ENCODE measurements at regions not wholly inside any gene's neighbourhood (a gene's known extent, or its start where the extent isn't known, plus 50 kb on each side); places are given as distances from the start of the nearest gene placed in this dataset.

DNA sequence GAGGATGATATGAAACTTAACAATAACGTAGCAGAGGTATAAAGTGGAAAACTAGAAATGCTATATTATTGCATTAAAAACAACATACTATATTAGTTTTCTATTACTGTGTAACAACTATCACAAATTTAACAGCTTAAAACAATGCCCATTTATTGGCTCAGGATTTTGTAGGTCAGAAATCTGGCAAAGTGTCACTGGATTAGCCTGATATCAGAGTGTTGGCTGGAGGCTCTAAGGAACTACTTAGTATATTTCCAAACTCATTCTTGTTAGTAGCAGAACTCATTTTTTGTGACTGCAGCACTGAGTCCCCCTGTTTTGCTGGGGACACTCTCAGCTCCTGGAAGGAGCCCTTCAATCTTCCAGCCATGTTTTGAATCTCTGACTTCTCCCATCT is 306.8 kb downstream of the ETV1 start:
- TF ChIP-seq FOXK2 (IDR thresholded peaks at IDR 0.05) (no peak), ARNT (IDR thresholded peaks at IDR 0.05) (no peak), NFRKB (IDR thresholded peaks at IDR 0.05) (no peak), SUZ12 (IDR thresholded peaks at IDR 0.05) (no peak), SP1 (IDR thresholded peaks at IDR 0.05) (no peak), FOXM1 (IDR thresholded peaks at IDR 0.05; ENCODE audit: borderline replicate concordance) (no peak), BHLHE40 (IDR thresholded peaks at IDR 0.05; ENCODE audit: borderline replicate concordance) (no peak), TARDBP (IDR thresholded peaks at IDR 0.05) (no peak), L3MBTL2 (conservative IDR thresholded peaks at IDR 0.05) (no peak), CTBP1 (IDR thresholded peaks at IDR 0.05; ENCODE audit: borderline replicate concordance) (no peak), HDGF (IDR thresholded peaks at IDR 0.05; ENCODE audit: borderline replicate concordance) (no peak), FOXA1 (IDR thresholded peaks at IDR 0.05) (no peak), ZNF384 (IDR thresholded peaks at IDR 0.05) (no peak)

All from HEK293T (cell line).